ENCODE measurements at regions not wholly inside any gene's neighbourhood (a gene's known extent, or its start where the extent isn't known, plus 50 kb on each side); places are given as distances from the start of the nearest gene placed in this dataset.

GRCh38 chr16:9383281-9383680 is 291.8 kb downstream of the HAPSTR1 start:
- DNase-seq = no peak

GRCh38 chr16:9384141-9384540 is 292.7 kb downstream of the HAPSTR1 start:
- no peak for DNase-seq

- DNase-seq = no peak
Measured at GRCh38 chr16:9389543-9390207, 298.2 kb downstream of the HAPSTR1 start.

GRCh38 chr16:9392956-9393355 is 301.5 kb downstream of the HAPSTR1 start:
- no peak for DNase-seq

GRCh38 chr16:9393591-9393990 is 302.1 kb downstream of the HAPSTR1 start:
- no peak for DNase-seq

GRCh38 chr16:9395958-9396359 is 304.5 kb downstream of the HAPSTR1 start:
- DNase-seq = no peak

GRCh38 chr16:9399573-9399972 is 308.1 kb downstream of the HAPSTR1 start:
- DNase-seq = no peak

- no peak for DNase-seq
Measured at GRCh38 chr16:9401173-9401572, 309.7 kb downstream of the HAPSTR1 start.

- DNase-seq = no peak
Measured at GRCh38 chr16:9402293-9402860, 310.9 kb downstream of the HAPSTR1 start.

- no peak for DNase-seq
Measured at GRCh38 chr16:9404811-9405210, 313.4 kb downstream of the HAPSTR1 start.

GRCh38 chr16:9406038-9406712 is 314.7 kb downstream of the HAPSTR1 start:
- DNase-seq = no peak

- no peak for DNase-seq
Measured at GRCh38 chr16:9407206-9407758, 315.8 kb downstream of the HAPSTR1 start.

- DNase-seq = no peak
Measured at GRCh38 chr16:9408297-9408878, 316.9 kb downstream of the HAPSTR1 start.

- no peak for DNase-seq
Measured at GRCh38 chr16:9409560-9410493, 318.4 kb downstream of the HAPSTR1 start.

GRCh38 chr16:9411426-9411825 is 320.0 kb downstream of the HAPSTR1 start:
- DNase-seq = no peak

- DNase-seq = no peak
Measured at GRCh38 chr16:9412031-9412914, 320.8 kb downstream of the HAPSTR1 start.

- no peak for DNase-seq
Measured at GRCh38 chr16:9412915-9413264, 321.4 kb downstream of the HAPSTR1 start.

GRCh38 chr16:9415545-9415944 is 324.1 kb downstream of the HAPSTR1 start:
- DNase-seq = no peak

- DNase-seq = no peak
Measured at GRCh38 chr16:9417898-9418297, 326.5 kb downstream of the HAPSTR1 start.

- no peak for DNase-seq
Measured at GRCh38 chr16:9419161-9419560, 327.7 kb downstream of the HAPSTR1 start.

GRCh38 chr16:9422762-9423513 is 331.5 kb downstream of the HAPSTR1 start:
- no peak for DNase-seq
